Left lobe of liver (tissue), 2 donors: ENCODE measurements at regions not wholly inside any gene's neighbourhood (a gene's known extent, or its start where the extent isn't known, plus 50 kb on each side); places are given as distances from the start of the nearest gene placed in this dataset.

Experiments used
- ATAC-seq: fragments of 200-7000 bp; cut with Tn5 transposase; one replicate; pipeline ENCODE4 v1.9.1; 2020; ENCODE audit warnings: mild to moderate bottlenecking, moderate library complexity
- DNase-seq: peaks from one replicate; pipeline ENCODE4 v3.0.0-alpha.2; 2020; ENCODE audit warnings: low spot score
- donor health status: DM: no; HTN: no; CAD: no; lungs with moderate emphysema.
- donor health status: DM: no; HTN: yes; CAD: no.

DNA sequence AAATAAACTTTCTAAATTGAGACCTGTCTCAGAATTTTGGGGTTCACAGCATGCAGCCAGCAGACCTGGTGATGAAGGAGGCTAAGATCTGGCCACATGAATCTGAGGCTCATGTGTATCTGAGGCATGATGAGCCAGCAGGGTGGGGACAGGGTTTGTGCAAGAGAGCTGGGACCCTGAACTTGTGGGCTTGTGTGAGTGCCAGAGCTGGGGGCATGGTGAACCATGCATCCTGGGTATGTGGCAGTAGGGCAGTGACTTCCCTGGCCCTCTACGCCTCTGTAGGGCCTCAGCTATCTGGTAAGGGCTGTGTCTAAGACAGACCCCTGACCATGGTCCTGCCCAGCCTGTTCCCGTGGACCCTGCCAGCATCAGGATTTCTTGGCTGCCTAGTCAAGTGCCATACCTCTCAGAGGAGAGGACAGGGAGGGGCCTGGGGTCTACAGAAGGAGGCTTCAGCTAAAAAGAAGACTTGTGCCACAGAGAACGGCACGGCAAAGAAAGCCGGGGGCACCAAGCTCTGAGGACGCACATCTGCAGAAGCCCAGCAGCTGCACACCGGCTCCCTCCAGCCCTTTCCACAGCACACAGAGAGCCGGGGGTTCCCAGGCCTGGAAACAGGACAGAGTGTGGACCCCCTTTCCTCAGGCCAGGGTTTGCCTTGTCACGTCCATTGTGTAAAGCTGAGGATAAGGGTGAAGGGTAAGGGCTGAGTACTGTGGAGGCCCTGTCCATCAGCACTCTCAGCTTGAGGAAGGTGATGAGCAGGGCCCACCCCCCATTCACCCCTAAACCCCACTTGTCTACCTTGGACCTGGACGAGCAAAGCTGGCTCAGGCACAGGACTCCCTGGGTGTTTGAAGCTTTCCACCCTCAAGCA is 130.1 kb downstream of the MRPL36 start:
- no peak for ATAC-seq
- no peak for DNase-seq

DNA sequence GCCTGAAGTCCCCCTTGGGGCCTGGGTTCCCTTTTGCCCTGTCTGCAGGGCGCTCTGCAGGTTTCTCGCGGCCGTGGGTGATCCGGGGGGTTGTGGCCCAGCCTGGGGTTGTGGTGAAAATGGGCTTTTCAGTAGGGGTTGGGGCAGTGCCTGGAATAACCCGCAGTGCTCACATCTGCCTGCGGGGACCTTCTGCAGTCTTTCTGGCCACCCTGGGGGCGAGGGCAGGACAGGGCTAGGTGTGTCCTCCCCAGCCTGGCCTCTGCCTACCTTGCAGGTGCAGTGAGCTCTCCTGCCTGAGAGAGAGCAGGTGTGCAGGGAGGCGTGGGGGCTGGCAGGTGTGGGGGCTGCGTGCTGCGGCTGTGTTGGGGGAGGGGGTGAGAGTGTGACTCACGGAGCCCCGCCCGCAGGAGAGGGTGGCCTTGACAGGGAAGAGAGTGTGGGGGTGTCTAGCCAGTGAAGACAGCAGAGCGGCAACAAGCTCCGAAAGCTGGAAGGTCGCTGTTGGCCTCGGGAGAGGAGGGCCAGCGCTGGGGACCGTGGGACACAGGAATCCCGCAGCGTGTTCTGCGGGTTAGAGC is 131.4 kb downstream of the MRPL36 start:
- DNase-seq (no peak), ATAC-seq (peak; percentile 24)

- DNase-seq: no peak
- no peak for ATAC-seq
Measured at GRCh38 chr5:1667648-1668140, 131.9 kb downstream of the MRPL36 start.

DNA sequence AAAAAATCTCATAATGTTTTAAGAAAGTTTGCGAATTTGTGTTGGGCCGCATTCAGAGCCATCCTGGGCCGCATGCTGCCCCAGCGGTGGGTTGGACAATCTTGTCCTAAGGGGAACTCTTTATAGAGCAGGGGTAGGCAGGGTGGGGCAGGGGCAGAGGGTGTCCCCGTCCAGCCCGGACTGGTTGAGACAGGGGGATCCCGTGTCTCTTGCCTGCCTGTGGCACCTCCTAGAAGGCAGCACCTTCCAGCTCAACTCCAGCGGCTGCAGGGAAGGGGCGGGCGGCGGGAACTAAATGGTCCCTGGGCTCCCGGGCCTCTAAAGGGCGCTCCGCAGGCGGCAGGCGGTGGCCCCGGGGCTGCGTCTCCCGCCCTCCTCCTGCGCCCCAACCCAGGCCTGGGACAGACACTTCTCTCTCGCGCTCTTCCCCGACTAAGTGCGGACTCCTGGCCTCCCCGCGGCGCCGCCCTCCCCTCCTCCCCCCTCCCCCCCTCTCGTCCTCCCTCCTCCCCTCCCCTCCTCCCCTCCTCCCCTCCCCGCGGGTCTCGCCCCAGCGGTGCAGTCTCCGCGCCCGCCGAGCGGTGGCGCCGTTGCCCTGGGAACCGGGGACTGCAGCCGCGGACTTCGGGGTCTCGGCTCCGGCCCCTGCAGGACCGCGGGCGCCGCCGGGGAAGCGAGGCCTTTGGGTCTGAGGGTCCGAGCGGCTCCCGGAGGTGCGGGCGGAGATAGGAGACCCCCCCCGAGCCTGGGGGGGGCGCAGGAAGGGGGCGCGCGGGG is 132.6 kb downstream of the MRPL36 start:
- no peak for DNase-seq
- no peak for ATAC-seq

DNA sequence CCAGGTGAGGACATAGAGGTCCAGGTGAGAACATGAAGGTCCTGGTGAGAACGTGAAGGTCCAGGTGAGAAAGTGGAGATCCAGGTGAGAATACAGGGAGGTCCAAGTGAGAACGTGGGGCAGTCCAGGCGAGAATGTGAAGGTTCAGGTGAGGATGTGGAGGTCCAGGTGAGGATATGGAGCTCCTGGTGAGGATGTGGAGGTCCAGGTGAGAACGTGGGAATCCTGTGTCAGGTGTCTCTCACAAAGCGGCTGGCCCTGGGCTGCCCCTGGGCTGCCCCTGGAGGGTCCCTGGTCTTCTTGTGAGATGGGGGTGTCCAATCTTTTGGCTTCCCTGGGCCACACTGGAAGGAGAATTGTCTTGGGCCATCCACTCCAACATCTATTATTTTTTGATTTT is 133.4 kb downstream of the MRPL36 start:
- ATAC-seq: no peak
- no peak for DNase-seq

DNA sequence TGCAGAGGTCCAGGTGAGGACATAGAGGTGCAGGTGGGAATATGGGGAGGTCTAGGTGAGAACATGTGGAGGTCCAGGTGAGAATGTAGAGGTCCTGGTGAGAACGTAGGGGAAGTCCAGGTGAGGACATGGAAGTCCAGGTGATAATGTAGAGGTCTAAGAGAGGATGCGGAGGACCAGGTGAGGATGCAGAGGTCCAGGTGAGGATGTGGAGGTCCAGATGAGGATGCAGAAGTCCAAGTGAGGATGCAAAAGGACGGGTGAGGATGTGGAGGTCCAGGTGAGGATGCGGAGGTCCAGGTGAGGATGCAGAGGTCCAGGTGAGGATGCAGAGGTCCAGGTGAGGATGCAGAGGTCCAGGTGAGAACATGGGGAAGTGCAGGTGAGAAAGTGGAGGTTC is 133.8 kb downstream of the MRPL36 start:
- ATAC-seq (no peak), DNase-seq (no peak)

- no peak for ATAC-seq
Measured at GRCh38 chr5:1665231-1665630, 134.4 kb downstream of the MRPL36 start.

GRCh38 chr5:1663186-1663585 is 136.5 kb downstream of the MRPL36 start:
- ATAC-seq (no peak), DNase-seq (no peak)

More at GRCh38 chr5:1665231-1665630, 134.4 kb downstream of the MRPL36 start:
- no peak for DNase-seq

DNA sequence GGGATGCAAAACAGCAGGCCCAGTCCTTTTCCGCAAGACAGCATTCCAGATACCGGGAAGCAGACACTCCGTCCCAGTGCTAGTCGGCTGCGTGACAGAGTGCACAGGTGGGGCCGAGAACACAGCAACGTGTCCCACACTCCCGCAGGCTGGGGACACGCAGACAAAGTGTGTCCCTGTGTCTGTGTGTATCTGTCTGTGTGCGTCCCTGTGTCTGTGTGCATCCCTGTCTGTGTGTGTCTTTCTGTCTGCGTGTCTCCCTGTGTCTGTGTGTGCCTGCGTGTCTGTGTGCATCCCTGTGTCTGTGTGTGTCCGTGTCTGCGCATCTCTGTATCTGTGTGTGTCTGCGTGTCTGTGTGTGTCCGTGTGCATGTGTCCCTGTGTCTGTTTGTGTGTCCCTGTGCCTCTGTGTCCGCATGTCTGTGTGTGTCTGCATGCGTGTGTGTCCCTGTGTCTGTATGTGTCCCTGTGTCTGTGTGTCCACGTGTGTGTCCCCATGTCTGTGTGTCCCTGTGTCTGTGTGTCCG is 137.0 kb downstream of the MRPL36 start:
- no peak for DNase-seq
- no peak for ATAC-seq

GRCh38 chr5:1661831-1662558 is 137.6 kb downstream of the MRPL36 start:
- ATAC-seq (no peak), DNase-seq (no peak)

DNA sequence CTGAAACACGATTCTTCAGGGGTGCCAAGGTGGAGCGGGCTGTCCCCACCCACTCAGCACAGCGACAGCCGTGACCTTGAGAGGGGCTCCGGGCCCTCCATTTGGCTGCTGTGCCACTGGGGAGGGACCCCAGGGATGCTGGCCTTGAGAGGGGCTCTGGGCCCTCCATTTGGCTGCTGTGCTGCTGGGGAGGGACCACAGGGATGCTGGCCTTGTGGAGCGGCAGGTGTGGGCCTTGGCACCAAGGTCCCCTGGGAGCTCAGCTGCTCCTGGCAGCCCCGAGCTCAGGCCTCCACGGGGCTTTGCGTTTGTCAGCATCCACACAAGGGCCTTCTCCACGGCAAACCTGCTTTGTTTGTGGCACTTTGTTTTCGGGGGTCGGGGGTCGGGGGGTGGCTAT is 137.6 kb upstream of the LPCAT1 start:
- no peak for DNase-seq
- no peak for ATAC-seq

DNA sequence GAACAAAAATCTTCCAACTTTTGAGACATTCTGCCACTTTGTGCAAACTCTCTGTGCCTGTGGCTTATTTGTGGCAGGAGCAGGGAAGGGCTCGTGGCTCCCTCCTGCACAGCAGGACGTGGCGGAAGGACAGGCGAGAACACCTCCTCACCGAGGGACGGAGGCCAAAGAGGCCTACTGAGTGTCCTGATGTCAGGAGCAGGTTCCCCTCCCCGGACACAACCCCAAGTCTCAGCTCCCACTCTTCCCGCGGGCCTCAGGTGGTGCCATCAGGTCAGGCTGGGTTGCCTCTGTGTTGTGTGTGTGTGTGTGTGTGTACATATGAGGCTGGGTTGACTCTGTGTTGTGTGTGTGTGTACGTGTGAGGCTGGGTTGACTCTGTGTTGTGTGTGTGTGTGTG is 136.8 kb upstream of the LPCAT1 start:
- ATAC-seq (no peak), DNase-seq (no peak)

DNA sequence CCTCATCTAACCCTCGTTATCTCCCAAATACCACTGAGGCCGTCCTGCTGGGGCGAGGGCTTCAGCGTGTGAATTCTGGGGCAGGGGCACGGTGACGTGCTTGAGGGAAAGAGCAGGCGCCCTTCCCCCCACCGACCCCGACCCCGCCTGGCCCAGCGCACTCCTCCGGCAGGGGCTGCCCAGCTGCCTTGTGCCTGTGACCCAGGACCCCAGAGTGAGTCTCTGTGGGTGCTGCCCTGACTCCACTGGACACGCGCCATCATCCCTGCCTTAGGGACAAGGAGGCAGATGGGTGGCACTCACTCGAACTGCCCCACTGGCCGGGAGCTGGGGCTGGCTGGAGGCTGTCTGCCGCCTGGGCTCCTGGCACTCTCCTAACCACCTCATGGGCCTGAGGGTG is 136.2 kb upstream of the LPCAT1 start:
- no peak for ATAC-seq
- DNase-seq: no peak

DNA sequence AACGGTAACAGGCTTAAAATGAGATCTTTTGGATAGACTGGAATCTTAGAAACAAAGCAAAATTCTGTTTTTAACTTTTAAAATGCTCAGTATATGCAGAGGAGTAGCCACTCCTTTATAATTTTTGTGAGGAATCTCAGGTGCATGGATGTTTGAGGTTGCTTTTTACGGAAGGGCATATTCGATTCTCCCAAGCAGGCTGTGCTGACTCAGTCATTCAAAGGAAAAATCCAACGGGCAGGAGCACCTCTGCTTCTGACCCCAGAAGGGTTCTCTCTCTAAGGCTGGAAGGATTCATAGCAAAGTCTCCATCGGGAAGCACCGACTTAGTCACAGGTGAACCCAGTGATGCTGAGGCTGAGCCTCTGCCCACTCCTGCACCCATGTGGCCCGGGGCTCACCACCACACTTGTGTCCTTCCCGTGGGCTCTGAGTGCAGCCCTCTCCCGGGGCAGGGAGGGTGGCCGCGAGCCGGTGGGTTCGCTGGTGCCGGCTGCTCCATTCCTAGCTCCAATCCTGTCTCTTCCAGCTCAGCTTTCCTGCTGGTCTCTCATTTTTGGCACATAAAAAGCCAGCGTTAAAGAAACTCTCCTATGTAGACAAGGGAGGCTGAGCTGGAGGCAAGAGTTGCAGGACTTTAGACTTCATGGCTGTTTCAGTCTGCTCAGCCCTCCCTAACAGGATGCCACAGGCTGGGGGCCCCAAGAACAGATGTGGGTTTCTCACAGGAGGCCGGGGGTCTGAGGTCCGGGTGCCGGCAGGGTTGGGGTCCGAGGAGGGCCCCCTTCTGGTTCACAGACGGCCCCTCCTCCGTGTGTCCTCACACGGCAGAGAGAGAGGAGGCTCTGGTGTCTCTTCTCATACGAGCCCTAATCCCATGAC is 135.6 kb upstream of the LPCAT1 start:
- no peak for ATAC-seq
- no peak for DNase-seq

- DNase-seq (no peak), ATAC-seq (no peak)
Measured at GRCh38 chr5:1658665-1659064, 134.9 kb upstream of the LPCAT1 start.

GRCh38 chr5:1657161-1657741 is 133.5 kb upstream of the LPCAT1 start:
- DNase-seq (peak; percentile 27), ATAC-seq (no peak)

DNA sequence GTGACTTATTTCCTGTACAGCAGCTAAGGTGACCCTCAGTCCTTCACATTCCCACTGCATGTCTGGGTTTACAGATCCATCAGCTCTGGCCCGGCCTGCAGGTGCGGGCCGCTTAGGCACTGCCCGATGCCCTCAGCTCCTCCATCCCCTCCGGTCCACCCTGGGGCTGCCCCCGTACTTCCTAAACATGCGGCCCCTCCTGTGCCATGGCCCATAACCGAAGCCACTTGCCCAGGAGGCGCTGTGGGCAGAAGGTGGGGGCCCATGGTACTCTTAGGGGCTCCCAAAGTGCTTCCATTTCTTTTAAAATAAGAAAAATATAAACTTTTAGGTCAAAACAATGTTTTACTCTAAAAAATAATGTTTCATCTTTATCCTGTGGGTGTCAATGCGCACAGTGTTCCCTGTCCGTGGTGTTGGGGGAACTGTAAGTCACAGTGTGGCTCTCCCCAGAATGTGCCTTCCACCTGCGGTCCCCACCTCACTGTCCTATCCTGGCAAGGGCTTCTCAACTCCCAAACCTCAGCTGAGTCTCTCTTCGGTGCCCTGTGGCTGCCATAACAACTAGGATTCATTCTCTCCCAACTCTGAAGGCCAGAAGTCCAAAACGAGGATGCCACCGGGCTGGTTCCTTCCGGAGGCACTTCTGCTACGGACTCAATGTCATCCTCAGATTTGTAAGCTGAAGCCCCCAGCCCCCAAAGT is 132.7 kb upstream of the LPCAT1 start:
- ATAC-seq (no peak), DNase-seq (peak; percentile 30)

DNA sequence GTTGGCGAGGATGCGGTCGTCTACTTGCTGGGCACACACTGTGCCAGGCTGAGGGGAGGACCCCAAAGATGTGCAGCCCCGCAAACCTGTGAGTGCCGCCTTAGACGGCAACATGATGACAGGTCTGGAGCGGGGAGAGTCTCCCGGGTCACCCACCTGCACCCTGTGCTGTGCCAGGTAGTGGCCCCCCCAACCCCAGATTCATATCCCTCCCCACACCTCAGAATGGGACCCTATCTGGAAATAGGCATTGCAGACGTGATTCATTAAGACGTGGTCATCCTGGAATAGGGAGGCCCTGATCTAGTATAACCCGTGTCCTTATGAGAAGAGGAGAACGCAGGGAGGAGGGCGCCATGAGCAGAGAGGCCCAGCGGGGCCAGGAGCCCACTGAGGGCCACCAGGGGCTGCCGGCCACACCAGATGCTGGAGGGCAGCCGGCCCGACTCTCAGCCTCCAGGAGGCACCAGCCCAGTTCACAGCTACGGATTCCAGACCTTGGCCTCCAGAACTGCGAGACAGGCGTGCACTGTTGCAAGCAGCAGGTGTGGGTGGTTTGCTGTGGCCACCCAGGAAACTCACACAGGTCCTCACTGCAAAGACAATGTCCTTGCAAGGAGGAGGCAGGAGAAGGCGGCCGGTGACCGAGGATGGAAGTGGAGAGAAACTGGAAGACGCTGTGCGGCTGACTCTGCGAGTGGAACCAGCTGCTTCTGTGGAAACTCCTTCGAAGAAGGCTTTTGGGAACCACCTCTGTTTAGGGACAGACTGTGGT is 131.9 kb upstream of the LPCAT1 start:
- peak; percentile 22 for DNase-seq
- ATAC-seq: no peak
